Astrocyte of the spinal cord (primary cell): ENCODE measurements at regions not wholly inside any gene's neighbourhood (a gene's known extent, or its start where the extent isn't known, plus 50 kb on each side); places are given as distances from the start of the nearest gene placed in this dataset.

Source experiments
- DNase-seq: peaks from one replicate; pipeline ENCODE4 v3.0.0; 2011; ENCODE audit warnings: low read depth, low spot score
- H3K4me3 ChIP-seq: 2 replicates; pipeline ENCODE4 v1.5.1; 2011; ENCODE audit warnings: low read depth, mild to moderate bottlenecking, low read length, moderate library complexity
- in situ Hi-C: cut with HindIII; loops from 2 replicates; pipeline ENCODE4 v1.10.0; 2017; ENCODE audit warnings: low sequenced_read_pairs
- TF ChIP-seq, protein P1 (sequence below): IDR thresholded peaks from 2 replicates; pipeline ENCODE4 v1.5.1; 2012; ENCODE audit warnings: low read depth, mild to moderate bottlenecking, low read length, inconsistent platforms

DNA sequence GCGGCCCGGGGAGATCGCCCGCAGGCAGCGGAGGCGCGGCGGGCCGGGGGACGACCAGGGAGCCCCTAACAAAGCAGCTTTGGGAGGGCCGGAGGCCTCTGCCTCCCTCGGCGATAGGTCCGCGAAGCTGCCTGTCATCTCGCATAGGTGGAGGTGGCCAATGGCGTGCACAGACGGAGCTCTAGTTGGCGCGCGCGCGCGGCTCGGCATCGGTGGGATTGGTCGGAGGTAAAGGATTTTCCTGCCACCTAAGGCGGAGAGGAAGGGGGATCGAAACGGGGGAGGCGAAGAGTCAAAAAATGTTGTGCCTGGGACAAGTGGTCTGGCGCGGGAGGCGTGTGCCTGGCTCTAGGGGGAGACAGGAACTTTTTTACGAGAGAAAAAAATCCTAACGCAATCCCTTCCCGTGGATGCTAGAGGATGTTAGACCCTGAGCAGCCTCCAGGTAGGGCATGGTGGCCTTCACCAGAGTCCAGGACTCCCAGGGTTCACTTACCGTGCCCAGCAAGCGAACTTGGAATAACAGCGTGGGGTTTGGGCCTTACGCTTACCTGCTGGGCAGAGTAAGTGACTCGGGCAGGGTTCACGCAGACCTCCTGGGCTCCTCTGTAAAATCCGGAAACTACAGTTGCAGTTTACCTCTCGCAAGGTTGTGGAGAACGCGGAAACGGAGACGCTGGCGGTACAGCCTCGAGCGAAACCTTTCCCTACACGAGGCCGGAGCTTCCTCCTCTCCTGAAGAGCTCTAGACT, 99.9 kb upstream of the SOD1 start:
- in situ Hi-C loops: no loop called here
- TF ChIP-seq, protein P1, sequence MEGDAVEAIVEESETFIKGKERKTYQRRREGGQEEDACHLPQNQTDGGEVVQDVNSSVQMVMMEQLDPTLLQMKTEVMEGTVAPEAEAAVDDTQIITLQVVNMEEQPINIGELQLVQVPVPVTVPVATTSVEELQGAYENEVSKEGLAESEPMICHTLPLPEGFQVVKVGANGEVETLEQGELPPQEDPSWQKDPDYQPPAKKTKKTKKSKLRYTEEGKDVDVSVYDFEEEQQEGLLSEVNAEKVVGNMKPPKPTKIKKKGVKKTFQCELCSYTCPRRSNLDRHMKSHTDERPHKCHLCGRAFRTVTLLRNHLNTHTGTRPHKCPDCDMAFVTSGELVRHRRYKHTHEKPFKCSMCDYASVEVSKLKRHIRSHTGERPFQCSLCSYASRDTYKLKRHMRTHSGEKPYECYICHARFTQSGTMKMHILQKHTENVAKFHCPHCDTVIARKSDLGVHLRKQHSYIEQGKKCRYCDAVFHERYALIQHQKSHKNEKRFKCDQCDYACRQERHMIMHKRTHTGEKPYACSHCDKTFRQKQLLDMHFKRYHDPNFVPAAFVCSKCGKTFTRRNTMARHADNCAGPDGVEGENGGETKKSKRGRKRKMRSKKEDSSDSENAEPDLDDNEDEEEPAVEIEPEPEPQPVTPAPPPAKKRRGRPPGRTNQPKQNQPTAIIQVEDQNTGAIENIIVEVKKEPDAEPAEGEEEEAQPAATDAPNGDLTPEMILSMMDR: no peak
- peak overlapping the region; percentile 49 for H3K4me3 ChIP-seq
- peak; percentile 97 for DNase-seq

DNA sequence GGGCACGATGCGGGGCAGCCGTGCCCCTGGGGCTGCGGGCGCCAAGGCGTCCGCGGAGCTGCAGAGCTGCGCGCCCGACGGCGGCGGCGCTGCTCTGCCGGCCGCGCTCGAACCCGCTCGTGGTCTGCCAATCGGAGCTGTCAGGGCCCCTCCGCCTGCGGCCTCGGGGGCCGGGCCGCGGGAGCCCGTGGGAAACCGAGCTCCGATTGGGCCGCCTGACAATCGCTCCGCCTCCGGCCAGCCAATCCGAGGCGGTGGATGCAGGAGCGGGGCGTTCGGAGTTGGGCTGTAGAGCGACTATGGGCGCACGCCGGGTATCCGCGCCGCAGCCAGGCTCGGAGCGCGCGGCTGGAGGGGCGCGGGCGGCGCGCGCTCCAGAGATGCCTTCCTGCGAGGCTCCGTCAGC, 100.5 kb upstream of the SOD1 start:
- peak overlapping the region; percentile 61 for H3K4me3 ChIP-seq
- TF ChIP-seq, protein P1: peak; percentile 39
- peak; percentile 98 for DNase-seq
- in situ Hi-C loops: no loop called here

DNA sequence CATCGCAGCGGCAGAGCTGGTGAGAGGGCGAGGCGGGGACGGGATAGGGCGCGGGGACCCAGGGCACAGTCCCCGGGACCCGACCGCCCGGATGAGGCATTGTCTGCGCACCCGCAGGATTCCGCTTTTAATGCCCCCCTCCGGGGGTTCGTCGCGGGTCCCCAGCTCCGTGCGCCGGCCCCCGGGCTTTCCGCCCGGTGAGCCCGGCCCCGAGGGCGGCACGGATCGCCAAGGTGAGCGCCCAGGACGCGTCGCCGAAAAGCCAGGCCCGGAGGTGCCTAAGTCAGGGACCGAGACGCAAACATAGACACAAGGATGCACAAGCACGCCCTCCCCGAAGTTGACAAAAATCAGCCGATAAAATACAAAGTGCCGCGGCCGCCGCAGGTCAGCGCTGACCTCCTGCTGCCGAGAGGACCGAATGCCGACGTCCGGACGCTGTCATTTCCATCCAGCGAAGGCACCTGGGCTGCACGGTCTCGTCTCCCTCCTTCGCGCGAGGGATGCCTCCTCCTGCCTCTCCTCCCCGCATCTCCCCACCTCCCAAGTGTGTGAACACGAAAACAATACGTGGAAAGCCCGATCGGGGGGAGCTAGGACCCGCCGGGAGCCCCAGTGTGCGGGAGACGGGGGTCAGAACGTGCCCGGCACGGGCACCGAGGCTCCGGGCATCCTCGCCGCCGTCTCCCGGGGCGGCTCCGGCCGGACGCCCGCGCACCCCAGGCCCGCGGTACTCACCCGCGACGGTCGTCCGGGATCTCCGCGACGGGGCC, 101.1 kb upstream of the SOD1 start:
- TF ChIP-seq, protein P1: no peak
- in situ Hi-C loops: no loop called here
- DNase-seq: peak; percentile 28
- peak overlapping the region; percentile 61 for H3K4me3 ChIP-seq

DNA sequence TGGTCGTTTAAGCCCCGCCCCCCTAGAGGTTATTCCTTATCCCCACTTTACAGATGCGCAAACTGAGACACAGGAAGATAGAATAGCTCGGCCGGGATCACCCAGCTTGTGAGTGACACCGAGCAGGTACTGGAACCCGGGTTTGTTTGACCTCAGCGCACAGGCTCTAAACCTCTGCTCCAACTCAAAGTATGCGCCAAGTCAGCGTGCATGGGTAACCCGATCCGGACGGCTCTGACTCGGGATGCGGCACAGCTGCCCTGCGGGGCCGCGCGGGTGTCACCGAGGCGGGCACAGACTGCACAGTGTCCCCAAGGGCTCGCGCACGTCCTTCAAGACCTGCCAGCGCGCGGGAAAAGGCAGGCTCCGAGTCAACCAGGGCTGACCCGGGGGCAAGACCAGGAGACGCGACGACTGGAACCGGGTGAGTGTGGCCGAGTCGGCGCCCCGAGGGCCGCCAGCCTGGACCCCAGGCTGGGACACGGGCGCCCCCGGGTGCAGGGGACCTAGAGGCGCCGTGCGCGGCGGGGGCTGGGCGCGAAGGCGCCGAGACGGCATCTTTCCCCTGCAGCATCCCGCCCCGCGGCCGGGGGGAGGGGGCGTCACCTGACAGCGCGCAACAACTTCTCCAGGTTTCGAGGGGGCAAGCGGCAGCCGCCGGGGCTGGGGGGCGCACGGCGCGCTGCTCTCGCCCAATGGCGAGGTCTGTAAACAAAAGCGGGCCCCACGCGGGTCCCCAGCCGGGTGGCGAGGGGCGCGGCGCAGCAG, 101.9 kb upstream of the SOD1 start:
- peak overlapping the region; percentile 61 for H3K4me3 ChIP-seq

DNA sequence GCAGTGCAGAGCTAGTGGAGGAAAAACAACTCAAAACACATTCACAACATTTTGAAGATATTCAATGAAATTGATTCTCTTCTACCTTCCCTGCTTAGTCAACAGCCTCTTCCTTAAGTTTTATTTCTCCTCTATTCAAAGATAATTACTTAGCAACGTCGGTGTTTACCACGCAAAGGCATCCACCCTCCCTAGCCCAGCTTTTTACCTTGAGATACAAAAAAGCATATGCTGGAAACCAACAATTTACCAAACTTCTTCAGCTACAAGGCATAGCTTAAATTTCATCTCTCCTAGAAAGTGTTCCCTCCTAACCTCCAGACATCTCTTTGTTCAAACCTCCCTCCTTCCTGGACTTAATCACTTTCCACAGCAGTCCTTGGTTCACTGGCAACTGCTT, 102.8 kb upstream of the SOD1 start:
- in situ Hi-C loops: no loop called here
- TF ChIP-seq, protein P1: no peak
- no peak for DNase-seq
- no peak overlapping the region for H3K4me3 ChIP-seq

More for the DNA sequence above, 101.9 kb upstream of the SOD1 start:
- TF ChIP-seq, protein P1: no peak
- in situ Hi-C loops: no loop called here
- no peak for DNase-seq

DNA sequence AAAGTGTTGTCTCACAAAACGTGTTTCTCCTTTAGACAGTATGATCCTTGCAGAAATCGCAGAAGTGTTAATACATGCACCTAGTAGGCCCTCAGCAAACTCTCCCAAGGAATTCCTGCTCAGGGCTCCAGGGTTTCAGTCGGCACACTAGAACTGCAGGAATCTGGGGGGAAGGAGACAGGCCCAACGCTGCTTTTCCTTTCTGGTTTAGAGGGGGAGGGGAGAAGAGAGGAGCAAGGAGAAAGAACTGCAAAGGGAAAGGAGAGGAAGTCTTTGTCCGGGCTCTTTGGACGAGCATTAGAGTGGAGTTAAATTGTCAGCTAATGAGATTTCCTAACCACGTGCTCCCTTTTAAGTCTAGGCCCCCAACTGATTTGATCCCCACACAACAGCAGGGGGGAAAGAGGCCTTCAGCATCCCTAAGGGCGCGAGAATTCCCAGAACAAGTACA, 103.7 kb upstream of the SOD1 start:
- H3K4me3 ChIP-seq: no peak overlapping the region
- in situ Hi-C loops: no loop called here
- no peak for DNase-seq
- TF ChIP-seq, protein P1: no peak
